ENCODE measurements at regions not wholly inside any gene's neighbourhood (a gene's known extent, or its start where the extent isn't known, plus 50 kb on each side); places are given as distances from the start of the nearest gene placed in this dataset.

GRCh38 chr5:169394371-169394770 is 93.4 kb upstream of the SLIT3 start:
- 89 to 100% methylated on average over 1 to 4 of the region's 4 CpGs for WGBS, 2 experiments (ENCODE audit: extremely low coverage in 1 of 2, insufficient coverage in 1 of 2, insufficient read length in 1 of 2, insufficient replicate concordance in 2 of 2, low coverage in 1 of 2, low lambda C conversion rate in 2 of 2, missing lambda C conversion rate in 1 of 2)
- no peaks in the 10 kb centered on the region for H3K27me3 ChIP-seq (replicated peaks in 1 of 4; ENCODE audit: control insufficient read depth in 3 of 4, extremely low read depth in 1 of 4, insufficient read depth in 3 of 4, low read length in 3 of 4)
- TF ChIP-seq SP1 (IDR thresholded peaks at IDR 0.05; ENCODE audit: low read depth, low read length): no peak
- TF ChIP-seq CREB1 (IDR thresholded peaks at IDR 0.05): no peak
- TF ChIP-seq ZNF274 (IDR thresholded peaks at IDR 0.05; ENCODE audit: borderline replicate concordance, extremely low read depth, low read length): no peak
- TF ChIP-seq TAF1 (IDR thresholded peaks at IDR 0.05; ENCODE audit: low read depth, low read length): no peak
- TF ChIP-seq SUZ12 (IDR thresholded peaks at IDR 0.05; ENCODE audit: low read length): no peak
- no peak for TF ChIP-seq TCF12 (IDR thresholded peaks at IDR 0.05; ENCODE audit: low read depth, low read length)
- no peak for TF ChIP-seq SRF (IDR thresholded peaks at IDR 0.05; ENCODE audit: low read depth, low read length)
- TF ChIP-seq CEBPB (IDR thresholded peaks at IDR 0.05; ENCODE audit: low read depth, low read length): no peak
- no peak for TF ChIP-seq TBP (IDR thresholded peaks at IDR 0.05; ENCODE audit: low read depth, low read length)
- no peak for TF ChIP-seq RBBP5 (IDR thresholded peaks at IDR 0.05; ENCODE audit: borderline replicate concordance, low read depth, low read length)
- TF ChIP-seq BACH1 (IDR thresholded peaks at IDR 0.05; ENCODE audit: low read length): no peak
- TF ChIP-seq JUN (IDR thresholded peaks at IDR 0.05; ENCODE audit: low read depth, low read length): no peak
- no peak for TF ChIP-seq HDAC6 (IDR thresholded peaks at IDR 0.05; ENCODE audit: low read depth, low read length)
- TF ChIP-seq BRCA1 (IDR thresholded peaks at IDR 0.05; ENCODE audit: low read depth, low read length): no peak
- TF ChIP-seq RNF2 (IDR thresholded peaks at IDR 0.05; ENCODE audit: borderline replicate concordance, low read depth, low read length, missing control alignments, poor library complexity, severe bottlenecking): no peak
- TF ChIP-seq GTF2F1 (IDR thresholded peaks at IDR 0.05; ENCODE audit: borderline replicate concordance, low read depth, low read length): no peak
- no peak for TF ChIP-seq PHF8 (conservative IDR thresholded peaks at IDR 0.05; ENCODE audit: low read depth, low read length)

More at GRCh38 chr5:169394371-169394770, 93.4 kb upstream of the SLIT3 start:
- Histone ChIP-seq H3K23ac (ENCODE audit: insufficient read length) (no peak overlapping the region), H3K14ac (ENCODE audit: insufficient read length) (no peak overlapping the region), H3K9ac (replicated peaks in 1 of 4; ENCODE audit: extremely low read depth in 1 of 4, low read depth in 3 of 4, low read length in 3 of 4) (no peak overlapping the region), H3K4me3 (ENCODE audit: extremely low read depth in 1 of 4, insufficient read depth in 2 of 4, low read depth in 3 of 4, low read length in 4 of 4) (no peak overlapping the region), H2BK15ac (ENCODE audit: low read length) (no peak overlapping the region), H2BK12ac (ENCODE audit: low read depth, low read length) (no peak overlapping the region), H2BK120ac (replicated peaks; ENCODE audit: low read depth, low read length) (no peak overlapping the region), H2AFZ (ENCODE audit: low read length) (no peak overlapping the region), H4K20me1 (replicated peaks in 1 of 2; ENCODE audit: control insufficient read depth in 1 of 2, insufficient read depth in 2 of 2, low read length in 2 of 2) (no peaks in the 10 kb centered on the region), H2BK20ac (ENCODE audit: low read length) (no peak overlapping the region), H3K79me1 (ENCODE audit: low read depth, low read length) (no peaks in the 10 kb centered on the region), H3K56ac (replicated peaks; ENCODE audit: insufficient read length, low read depth, low read length) (no peak overlapping the region), H2AK5ac (ENCODE audit: low read depth, low read length) (no peak overlapping the region), H3K27ac (ENCODE audit: low read depth, low read length) (no peak overlapping the region), H3K36me3 (ENCODE audit: control insufficient read depth in 2 of 4, insufficient read depth in 4 of 4, low read length in 3 of 4) (no peaks in the 10 kb centered on the region), H3K9me3 (ENCODE audit: insufficient read depth in 2 of 2, low read depth in 1 of 2, low read length in 1 of 2) (peaks cover 0 to 5% of the 10 kb centered on the region in 2 experiments; a peak in 2 of 4 replicates), H4K8ac (ENCODE audit: extremely low read depth, insufficient read depth, low read length) (no peak overlapping the region), H3K4me2 (ENCODE audit: insufficient read depth in 1 of 2, low read depth in 2 of 2, low read length in 2 of 2) (no peak overlapping the region), H3K79me2 (ENCODE audit: control insufficient read depth in 1 of 2, insufficient read depth in 2 of 2, low read length in 2 of 2) (no peaks in the 10 kb centered on the region), H3K23me2 (ENCODE audit: low read depth, low read length) (no peaks in the 10 kb centered on the region), H3K4ac (replicated peaks; ENCODE audit: insufficient read length, low read depth, low read length) (no peak overlapping the region), H3K18ac (ENCODE audit: extremely low read depth, low read length) (no peak overlapping the region), H3K4me1 (replicated peaks in 1 of 4; ENCODE audit: control insufficient read depth in 3 of 4, insufficient read depth in 4 of 4, low read length in 3 of 4) (no peaks in the 10 kb centered on the region), H4K5ac (ENCODE audit: insufficient read length, low read depth, low read length) (no peak overlapping the region), H4K91ac (replicated peaks; ENCODE audit: insufficient read length, low read length) (no peak overlapping the region), H2BK5ac (ENCODE audit: low read depth, low read length) (no peak overlapping the region)
- DNase-seq (ENCODE audit: low read depth in 1 of 2, low spot score in 2 of 2) (no peak), FAIRE-seq (no peak)
- CTCF ChIA-PET (ENCODE audit: partially characterized antibody): interaction anchor here (0.9 to 1.0 kb wide), 2 partner anchors 16 to 22 kb away, joined by 3 to 4 read pairs; no protein-coding TSS in a partner anchor
- POLR2A ChIA-PET (ENCODE audit: partially characterized antibody): no interaction called here

Data from H1 (cell line).